ENCODE measurements at regions not wholly inside any gene's neighbourhood (a gene's known extent, or its start where the extent isn't known, plus 50 kb on each side); places are given as distances from the start of the nearest gene placed in this dataset.

DNA sequence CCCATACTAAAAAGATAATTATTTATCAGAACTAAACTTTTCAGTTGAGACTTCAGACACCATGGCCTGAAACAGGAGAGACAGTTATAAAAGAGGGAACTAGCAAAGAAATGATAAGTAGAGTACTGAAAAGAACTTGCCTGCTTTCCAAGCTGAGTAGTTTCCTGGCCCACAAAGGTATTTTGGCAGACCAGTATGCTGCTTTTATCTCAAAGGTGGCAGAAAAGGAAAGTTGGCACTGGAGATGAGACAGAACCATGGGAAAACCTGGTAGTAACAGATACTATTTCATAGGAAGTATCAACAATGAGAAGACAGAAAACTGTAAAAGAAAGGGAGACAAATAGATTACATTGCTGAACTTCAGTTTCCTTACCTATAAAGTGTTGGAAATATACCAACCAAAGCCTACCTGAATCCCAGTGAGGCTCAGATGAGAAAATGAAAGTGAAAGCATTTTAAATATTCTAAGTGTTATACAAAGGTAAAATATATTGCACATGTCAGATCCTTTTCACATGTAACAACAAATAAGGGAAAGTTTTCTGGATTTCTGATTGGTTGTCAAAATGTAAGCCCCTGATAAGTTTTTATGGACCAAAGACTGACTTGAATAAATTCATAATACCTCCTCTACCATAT is 155.3 kb upstream of the FSCB start:
- intact Hi-C loops (cut with micrococcal nuclease): no loop called here
- H3K79me2 ChIP-seq (ENCODE audit: control insufficient read depth, insufficient read depth, low read length): no peaks in the 10 kb centered on the region
- H3K27me3 ChIP-seq (ENCODE audit: control insufficient read depth in 2 of 2, insufficient read depth in 2 of 2, low read length in 2 of 2): no peaks in the 10 kb centered on the region
- no peak overlapping the region for H3K27ac ChIP-seq (ENCODE audit: extremely low read depth, low read depth, low read length)
- no peak overlapping the region for H3K4me2 ChIP-seq (ENCODE audit: insufficient read depth, low read length)
- no peak overlapping the region for H3K4me3 ChIP-seq
- DNase-seq (ENCODE audit: extremely low read depth in 1 of 4, low spot score in 3 of 4) (no peak), ATAC-seq (no peak), FAIRE-seq (no peak)
- no peak overlapping the region for H2AFZ ChIP-seq (ENCODE audit: low read depth, low read length)
- no peaks in the 10 kb centered on the region for H3K9me1 ChIP-seq (ENCODE audit: control insufficient read depth, insufficient read depth, low read length)
- H3K9ac ChIP-seq (ENCODE audit: insufficient read depth in 1 of 2, low read depth in 2 of 2, low read length in 2 of 2): no peak overlapping the region
- ChIA-PET CTCF (ENCODE audit: low intra/inter-chr PET ratio) (no interaction called here), POLR2A (no interaction called here)
- no peaks in the 10 kb centered on the region for H3K4me1 ChIP-seq (replicated peaks in 1 of 2; ENCODE audit: control insufficient read depth in 2 of 2, insufficient read depth in 2 of 2, low read length in 2 of 2)
- in situ Hi-C loops (cut with MboI): no loop called here
- H3K9me3 ChIP-seq (replicated peaks; ENCODE audit: control insufficient read depth, insufficient read depth, low read depth, low read length): no peaks in the 10 kb centered on the region
- H3K36me3 ChIP-seq (ENCODE audit: control insufficient read depth, insufficient read depth, low read length): no peaks in the 10 kb centered on the region
- no TSS peak for BruUV-seq (replicated peaks)
- H4K20me1 ChIP-seq (replicated peaks; ENCODE audit: control insufficient read depth, insufficient read depth, low read length): no peaks in the 10 kb centered on the region
- TF ChIP-seq NRF1 (conservative IDR thresholded peaks at IDR 0.05 in 1 of 2, IDR thresholded peaks at IDR 0.05 in 1 of 2) (no peak), BACH1 (tag; IDR thresholded peaks at IDR 0.05) (no peak), STAG1 (CRISPR knock-in tag; IDR thresholded peaks at IDR 0.05; ENCODE audit: borderline replicate concordance) (no peak), DDX20 (tag; IDR thresholded peaks at IDR 0.05; ENCODE audit: low read depth) (no peak)
- TF ChIP-seq, protein P1, sequence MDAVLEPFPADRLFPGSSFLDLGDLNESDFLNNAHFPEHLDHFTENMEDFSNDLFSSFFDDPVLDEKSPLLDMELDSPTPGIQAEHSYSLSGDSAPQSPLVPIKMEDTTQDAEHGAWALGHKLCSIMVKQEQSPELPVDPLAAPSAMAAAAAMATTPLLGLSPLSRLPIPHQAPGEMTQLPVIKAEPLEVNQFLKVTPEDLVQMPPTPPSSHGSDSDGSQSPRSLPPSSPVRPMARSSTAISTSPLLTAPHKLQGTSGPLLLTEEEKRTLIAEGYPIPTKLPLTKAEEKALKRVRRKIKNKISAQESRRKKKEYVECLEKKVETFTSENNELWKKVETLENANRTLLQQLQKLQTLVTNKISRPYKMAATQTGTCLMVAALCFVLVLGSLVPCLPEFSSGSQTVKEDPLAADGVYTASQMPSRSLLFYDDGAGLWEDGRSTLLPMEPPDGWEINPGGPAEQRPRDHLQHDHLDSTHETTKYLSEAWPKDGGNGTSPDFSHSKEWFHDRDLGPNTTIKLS (IDR thresholded peaks at IDR 0.05; ENCODE audit: borderline replicate concordance, low read depth): no peak
- TF ChIP-seq, protein P2, sequence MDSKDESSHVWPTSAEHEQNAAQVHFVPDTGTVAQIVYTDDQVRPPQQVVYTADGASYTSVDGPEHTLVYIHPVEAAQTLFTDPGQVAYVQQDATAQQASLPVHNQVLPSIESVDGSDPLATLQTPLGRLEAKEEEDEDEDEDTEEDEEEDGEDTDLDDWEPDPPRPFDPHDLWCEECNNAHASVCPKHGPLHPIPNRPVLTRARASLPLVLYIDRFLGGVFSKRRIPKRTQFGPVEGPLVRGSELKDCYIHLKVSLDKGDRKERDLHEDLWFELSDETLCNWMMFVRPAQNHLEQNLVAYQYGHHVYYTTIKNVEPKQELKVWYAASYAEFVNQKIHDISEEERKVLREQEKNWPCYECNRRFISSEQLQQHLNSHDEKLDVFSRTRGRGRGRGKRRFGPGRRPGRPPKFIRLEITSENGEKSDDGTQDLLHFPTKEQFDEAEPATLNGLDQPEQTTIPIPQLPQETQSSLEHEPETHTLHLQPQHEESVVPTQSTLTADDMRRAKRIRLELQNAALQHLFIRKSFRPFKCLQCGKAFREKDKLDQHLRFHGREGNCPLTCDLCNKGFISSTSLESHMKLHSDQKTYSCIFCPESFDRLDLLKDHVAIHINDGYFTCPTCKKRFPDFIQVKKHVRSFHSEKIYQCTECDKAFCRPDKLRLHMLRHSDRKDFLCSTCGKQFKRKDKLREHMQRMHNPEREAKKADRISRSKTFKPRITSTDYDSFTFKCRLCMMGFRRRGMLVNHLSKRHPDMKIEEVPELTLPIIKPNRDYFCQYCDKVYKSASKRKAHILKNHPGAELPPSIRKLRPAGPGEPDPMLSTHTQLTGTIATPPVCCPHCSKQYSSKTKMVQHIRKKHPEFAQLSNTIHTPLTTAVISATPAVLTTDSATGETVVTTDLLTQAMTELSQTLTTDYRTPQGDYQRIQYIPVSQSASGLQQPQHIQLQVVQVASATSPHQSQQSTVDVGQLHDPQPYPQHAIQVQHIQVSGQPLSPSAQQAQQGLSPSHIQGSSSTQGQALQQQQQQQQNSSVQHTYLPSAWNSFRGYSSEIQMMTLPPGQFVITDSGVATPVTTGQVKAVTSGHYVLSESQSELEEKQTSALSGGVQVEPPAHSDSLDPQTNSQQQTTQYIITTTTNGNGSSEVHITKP (IDR thresholded peaks at IDR 0.05; ENCODE audit: partially characterized antibody): no peak
- TF ChIP-seq, protein P3, sequence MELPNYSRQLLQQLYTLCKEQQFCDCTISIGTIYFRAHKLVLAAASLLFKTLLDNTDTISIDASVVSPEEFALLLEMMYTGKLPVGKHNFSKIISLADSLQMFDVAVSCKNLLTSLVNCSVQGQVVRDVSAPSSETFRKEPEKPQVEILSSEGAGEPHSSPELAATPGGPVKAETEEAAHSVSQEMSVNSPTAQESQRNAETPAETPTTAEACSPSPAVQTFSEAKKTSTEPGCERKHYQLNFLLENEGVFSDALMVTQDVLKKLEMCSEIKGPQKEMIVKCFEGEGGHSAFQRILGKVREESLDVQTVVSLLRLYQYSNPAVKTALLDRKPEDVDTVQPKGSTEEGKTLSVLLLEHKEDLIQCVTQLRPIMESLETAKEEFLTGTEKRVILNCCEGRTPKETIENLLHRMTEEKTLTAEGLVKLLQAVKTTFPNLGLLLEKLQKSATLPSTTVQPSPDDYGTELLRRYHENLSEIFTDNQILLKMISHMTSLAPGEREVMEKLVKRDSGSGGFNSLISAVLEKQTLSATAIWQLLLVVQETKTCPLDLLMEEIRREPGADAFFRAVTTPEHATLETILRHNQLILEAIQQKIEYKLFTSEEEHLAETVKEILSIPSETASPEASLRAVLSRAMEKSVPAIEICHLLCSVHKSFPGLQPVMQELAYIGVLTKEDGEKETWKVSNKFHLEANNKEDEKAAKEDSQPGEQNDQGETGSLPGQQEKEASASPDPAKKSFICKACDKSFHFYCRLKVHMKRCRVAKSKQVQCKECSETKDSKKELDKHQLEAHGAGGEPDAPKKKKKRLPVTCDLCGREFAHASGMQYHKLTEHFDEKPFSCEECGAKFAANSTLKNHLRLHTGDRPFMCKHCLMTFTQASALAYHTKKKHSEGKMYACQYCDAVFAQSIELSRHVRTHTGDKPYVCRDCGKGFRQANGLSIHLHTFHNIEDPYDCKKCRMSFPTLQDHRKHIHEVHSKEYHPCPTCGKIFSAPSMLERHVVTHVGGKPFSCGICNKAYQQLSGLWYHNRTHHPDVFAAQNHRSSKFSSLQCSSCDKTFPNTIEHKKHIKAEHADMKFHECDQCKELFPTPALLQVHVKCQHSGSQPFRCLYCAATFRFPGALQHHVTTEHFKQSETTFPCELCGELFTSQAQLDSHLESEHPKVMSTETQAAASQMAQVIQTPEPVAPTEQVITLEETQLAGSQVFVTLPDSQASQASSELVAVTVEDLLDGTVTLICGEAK (IDR thresholded peaks at IDR 0.05): no peak
- TF ChIP-seq, protein P3 (CRISPR knock-in tag; IDR thresholded peaks at IDR 0.05): no peak

Measured in K562 (cell line).